Type B pancreatic cell (in vitro differentiated cells): ENCODE measurements at regions not wholly inside any gene's neighbourhood (a gene's known extent, or its start where the extent isn't known, plus 50 kb on each side); places are given as distances from the start of the nearest gene placed in this dataset.

Source experiments
- DNase-seq: peaks from one replicate; pipeline ENCODE4 v3.0.0; 2021; ENCODE audit warnings: mixed read lengths; ENCODE audit not compliant: unreplicated experiment; ENCODE audit errors: extremely low spot score
- H3K27ac Mint-ChIP-seq: 2 replicates; pipeline ENCODE4 v1.8.0; 2021; ENCODE audit warnings: mild to moderate bottlenecking, mixed read lengths
- H3K27me3 Mint-ChIP-seq: 2 replicates; pipeline ENCODE4 v1.8.0; 2021; ENCODE audit warnings: mixed read lengths
- H3K36me3 Mint-ChIP-seq: 2 replicates; pipeline ENCODE4 v1.8.0; 2021; ENCODE audit warnings: mixed read lengths
- H3K4me1 Mint-ChIP-seq: one replicate; pipeline ENCODE4 v1.8.0; 2021; ENCODE audit warnings: mixed read lengths; ENCODE audit not compliant: unreplicated experiment
- H3K4me3 Mint-ChIP-seq: 2 replicates; pipeline ENCODE4 v1.8.0; 2021; ENCODE audit warnings: mild to moderate bottlenecking, mixed read lengths
- H3K9me3 Mint-ChIP-seq: 2 replicates; pipeline ENCODE4 v1.8.0; 2021; ENCODE audit warnings: mixed read lengths
- CTCF ChIP-seq: fragments of 200-600 bp; sonication (generic); conservative IDR thresholded peaks from 2 replicates; pipeline ENCODE4 v1.5.0; 2021; ENCODE audit warnings: antibody characterized with exemption, mild to moderate bottlenecking

- Mint-ChIP-seq H3K27me3 (peaks cover 4% of the 10 kb centered on the region), H3K27ac (no peak overlapping the region), H3K4me3 (no peak overlapping the region), H3K36me3 (no peaks in the 10 kb centered on the region), H3K4me1 (peaks cover 24% of the 10 kb centered on the region), H3K9me3 (no peaks in the 10 kb centered on the region)
- no peak for TF ChIP-seq CTCF
- no peak for DNase-seq
These were observed 443.1 kb upstream of the THRB start for GRCh38 chr3:24937780-24938179.

GRCh38 chr3:24943961-24944360, 449.3 kb upstream of the THRB start:
- Mint-ChIP-seq H3K9me3 (no peaks in the 10 kb centered on the region), H3K4me3 (no peak overlapping the region), H3K36me3 (peaks cover under 1% of the 10 kb centered on the region), H3K4me1 (no peaks in the 10 kb centered on the region), H3K27ac (no peak overlapping the region), H3K27me3 (peaks cover 6% of the 10 kb centered on the region)
- no peak for DNase-seq
- TF ChIP-seq CTCF = no peak

GRCh38 chr3:24944805-24945520, 450.3 kb upstream of the THRB start:
- peaks cover 3% of the 10 kb centered on the region for H3K36me3 Mint-ChIP-seq
- no peak overlapping the region for H3K27ac Mint-ChIP-seq
- no peak overlapping the region for H3K4me3 Mint-ChIP-seq
- no peaks in the 10 kb centered on the region for H3K4me1 Mint-ChIP-seq
- no peak for DNase-seq
- H3K27me3 Mint-ChIP-seq = peaks cover 6% of the 10 kb centered on the region
- no peaks in the 10 kb centered on the region for H3K9me3 Mint-ChIP-seq
- no peak for TF ChIP-seq CTCF

GRCh38 chr3:24945563-24945962, 450.9 kb upstream of the THRB start:
- H3K9me3 Mint-ChIP-seq = no peaks in the 10 kb centered on the region
- DNase-seq = no peak

GRCh38 chr3:24947103-24947502, 452.5 kb upstream of the THRB start:
- Mint-ChIP-seq H3K27ac (no peak overlapping the region), H3K27me3 (peaks cover 9% of the 10 kb centered on the region), H3K4me1 (no peaks in the 10 kb centered on the region), H3K4me3 (no peak overlapping the region), H3K9me3 (no peaks in the 10 kb centered on the region), H3K36me3 (peaks cover 3% of the 10 kb centered on the region)
- DNase-seq = no peak
- TF ChIP-seq CTCF = no peak

More at GRCh38 chr3:24945563-24945962, 450.9 kb upstream of the THRB start:
- Mint-ChIP-seq H3K4me3 (no peak overlapping the region), H3K4me1 (no peaks in the 10 kb centered on the region), H3K27ac (no peak overlapping the region), H3K36me3 (peaks cover 3% of the 10 kb centered on the region), H3K27me3 (peaks cover 6% of the 10 kb centered on the region)
- TF ChIP-seq CTCF = no peak
